Dermis blood vessel endothelial cell (primary cell): ENCODE measurements at regions not wholly inside any gene's neighbourhood (a gene's known extent, or its start where the extent isn't known, plus 50 kb on each side); places are given as distances from the start of the nearest gene placed in this dataset.
"Not testable (repeated sequence)": the region's sequence is repeated elsewhere in the genome, so short reads cannot be mapped to it uniquely, and the experiment has no call there.

Experiments
- DNase-seq: peaks from one replicate; pipeline ENCODE4 v3.0.0; 2010

DNA sequence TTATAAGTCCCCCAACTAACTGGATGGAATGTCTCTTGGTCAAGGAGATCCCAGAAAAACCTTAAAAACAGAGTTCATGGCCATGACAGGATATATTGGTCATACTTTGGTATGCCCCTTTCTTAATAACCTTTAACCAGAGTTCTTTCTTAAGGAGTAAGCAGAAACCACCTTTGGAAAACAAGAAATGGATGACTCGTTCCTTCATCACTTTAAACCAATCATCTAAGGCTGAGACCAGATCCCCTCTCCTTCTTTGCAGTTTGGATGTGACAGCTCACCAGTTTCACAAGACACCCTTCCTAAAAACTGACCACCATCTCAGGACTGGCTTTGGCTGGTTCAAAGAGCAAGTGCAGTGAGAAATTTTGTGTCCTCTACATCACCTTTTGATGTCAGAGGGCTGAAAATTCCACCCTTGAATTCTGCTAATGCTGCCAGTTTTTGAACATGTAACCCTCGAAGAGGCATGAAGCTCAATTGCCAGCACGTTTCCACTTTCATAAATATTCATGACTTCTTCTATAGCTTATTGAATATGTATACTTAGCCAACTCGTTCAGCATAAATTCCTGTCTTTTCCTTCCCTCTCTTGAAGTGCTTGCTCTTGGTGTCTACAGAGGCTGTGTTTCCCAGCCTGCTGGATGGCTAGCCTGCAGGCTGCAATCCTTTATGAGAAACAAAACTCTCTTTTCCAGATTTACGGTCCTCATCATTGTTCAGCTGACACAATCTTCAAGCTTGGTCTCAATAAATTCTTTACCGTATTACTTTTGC lies 1323.5 kb upstream of the TMEFF2 start:
- DNase-seq = no peak

DNA sequence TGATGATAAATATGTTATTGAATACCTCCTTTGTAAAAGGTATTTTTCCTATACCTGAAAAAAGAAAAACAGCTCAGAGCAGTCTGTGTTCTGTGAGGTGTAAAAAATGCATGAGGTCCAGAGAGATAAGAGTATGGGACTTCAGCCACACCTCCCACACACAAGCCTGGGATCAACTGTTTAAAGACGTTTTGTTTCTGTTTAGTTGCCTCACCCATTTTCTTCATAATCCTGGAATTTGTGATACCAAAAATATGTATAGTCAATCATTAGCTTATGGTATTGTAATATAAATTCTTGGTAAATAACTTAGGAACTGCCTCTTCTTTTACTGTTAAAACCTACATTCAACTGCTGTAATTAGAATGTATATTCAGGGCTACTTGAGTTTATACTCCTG lies 1322.9 kb upstream of the TMEFF2 start:
- DNase-seq = no peak

DNA sequence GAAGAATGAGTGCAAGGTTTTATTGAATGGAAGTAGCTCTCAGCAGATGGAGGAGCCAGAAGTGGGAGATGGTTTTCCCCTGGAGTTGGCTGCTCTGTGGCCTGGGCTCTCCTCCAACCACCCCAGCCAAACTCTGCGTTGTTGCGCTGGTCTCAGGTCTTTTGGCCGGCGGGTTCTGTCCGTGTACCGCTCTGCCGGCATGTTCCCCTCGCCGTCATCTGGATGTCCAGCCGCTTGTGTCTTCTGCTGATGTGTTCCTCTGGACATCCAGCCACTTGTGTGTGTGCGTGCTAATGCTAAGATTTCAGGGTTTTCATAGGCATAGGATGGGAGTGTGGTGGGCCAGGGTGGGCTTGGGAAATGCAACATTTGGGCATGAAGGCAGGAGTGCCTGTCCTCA lies 1311.3 kb upstream of the TMEFF2 start:
- DNase-seq = no peak

DNA sequence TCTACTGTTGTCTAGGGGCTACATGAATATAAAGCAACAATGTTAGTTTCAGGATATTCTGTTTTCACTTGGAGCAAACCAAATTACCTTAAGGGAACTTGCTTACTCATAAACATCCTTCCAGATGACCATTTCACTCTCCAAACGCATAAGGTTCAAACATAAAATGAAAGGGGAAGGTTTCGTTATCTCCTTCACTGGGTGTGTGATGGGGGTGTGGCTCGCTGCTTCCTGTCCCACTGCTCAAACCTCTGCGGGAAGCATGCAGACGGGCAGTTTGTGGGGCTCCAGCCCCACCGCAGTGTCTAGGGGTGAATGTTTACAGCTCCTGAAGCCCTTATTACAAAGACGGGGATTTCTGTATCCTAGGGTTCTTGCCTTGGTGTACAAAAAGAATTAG lies 1310.9 kb upstream of the TMEFF2 start:
- no peak for DNase-seq

DNA sequence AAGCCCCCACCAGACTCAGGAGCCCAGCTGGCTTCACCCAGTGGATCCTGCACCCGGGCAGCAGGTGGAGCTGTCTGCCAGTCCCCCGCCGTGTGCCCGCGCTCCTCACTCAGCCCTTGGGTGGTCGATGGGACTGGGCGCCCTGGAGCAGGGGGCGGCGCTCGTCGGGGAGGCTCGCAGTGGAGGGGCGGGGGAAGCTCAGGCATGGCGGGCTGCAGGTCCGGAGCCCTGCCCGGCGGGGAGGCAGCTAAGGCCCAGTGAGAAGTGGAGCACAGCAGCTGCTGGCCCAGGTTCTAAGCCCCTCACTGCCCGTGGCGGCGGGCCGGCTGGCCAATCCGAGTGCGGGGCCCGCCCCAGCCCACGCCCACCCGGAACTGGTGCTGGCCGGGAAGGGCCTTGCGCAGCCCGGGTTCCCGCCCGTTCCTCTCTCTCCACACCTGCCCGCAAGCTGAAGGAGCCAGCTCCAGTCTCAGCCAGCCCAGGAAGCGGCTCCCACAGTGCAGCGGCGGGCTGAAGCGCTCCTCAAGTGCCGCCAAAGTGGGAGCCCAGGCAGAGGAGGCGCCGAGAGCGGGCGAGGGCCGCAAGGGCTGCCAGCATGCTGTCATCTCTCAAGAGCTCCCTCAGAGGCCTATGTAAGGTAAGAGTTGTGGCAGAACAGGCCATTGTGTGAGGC lies 1307.8 kb upstream of the TMEFF2 start:
- DNase-seq = no peak

DNA sequence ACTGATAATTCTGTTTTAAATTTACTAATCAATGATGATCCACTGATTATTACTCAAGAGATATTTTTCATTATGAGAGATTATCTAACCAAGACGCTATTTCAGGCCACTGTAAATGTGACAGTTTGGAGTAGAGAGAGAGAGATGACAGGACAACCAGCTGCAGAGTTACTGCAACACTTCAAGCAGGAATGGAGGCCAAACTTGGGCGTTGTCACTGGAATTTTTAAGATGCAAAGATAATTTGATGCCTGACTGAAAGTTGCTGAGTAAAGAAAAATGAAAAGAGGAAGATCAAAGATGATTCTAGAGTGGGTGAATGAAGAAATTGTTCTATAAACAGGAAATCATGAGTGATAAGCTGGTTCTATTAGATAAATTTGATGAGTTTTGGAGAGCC lies 1302.1 kb upstream of the TMEFF2 start:
- DNase-seq = no peak

DNA sequence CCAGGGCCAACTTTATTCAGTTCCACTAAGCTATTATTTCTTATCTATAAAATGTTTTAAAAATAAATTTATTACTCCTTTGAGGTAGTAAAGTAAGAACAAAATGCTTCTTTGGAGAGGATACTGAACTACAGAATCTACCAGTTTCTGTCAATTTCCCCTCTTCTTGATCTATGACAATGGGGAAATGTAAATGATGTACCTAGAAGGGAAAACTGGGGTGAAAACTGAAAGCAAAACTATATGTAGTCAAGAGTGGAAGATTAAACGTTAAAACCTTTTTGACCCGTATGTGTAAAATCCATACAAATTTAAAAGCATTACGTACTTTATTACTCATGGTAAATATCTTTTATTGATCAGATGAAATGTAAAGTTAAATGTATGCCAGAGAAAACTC lies 1287.8 kb upstream of the TMEFF2 start:
- no peak for DNase-seq

DNA sequence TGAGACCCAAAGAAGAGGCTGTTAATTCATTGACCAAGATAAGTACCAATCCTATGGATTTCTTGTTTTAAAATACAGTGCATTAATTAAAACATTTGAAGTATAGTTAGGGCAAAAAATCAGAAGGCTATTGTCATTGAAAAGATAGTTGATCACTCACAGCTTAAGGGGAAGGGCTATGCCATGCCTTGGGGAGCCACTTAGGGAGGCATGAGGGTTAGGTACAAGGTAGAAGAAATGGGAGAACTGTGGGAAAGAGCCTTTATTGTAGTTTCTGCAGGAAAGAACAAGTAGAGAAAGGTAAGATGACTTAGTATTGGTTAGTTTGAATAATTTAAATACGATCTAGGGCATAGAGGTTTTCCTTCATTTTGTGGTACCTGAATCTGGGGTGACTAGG lies 1285.5 kb upstream of the TMEFF2 start:
- DNase-seq = no peak

DNA sequence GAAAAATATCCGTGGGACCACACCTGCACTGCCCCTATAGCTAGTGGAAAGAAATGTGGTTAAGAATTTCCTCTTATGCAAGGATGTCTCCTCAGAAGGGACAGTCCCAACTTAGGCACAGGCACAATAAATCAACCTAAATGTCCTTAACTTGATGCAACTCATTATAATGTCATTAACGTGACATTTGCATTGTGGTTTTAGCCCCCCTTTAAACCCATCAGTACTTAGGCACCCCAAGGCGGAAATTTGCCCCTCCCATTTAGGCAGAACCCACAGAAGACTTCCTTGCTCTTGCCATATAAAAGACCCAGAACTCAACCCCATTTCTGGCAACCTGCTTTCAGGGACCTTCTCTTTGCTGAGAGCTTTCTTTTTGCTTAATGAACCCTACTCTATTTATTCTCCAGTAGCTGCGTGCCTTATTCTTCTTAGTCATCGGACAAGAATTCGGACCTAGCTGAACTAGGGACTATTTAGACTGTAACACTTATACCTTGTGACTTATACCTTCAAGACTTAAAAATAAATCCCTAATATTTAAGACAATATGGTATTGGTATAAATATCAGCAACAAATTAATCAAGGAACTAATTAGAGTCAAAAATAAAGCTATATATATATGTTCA lies 1281.6 kb upstream of the TMEFF2 start:
- no peak for DNase-seq

DNA sequence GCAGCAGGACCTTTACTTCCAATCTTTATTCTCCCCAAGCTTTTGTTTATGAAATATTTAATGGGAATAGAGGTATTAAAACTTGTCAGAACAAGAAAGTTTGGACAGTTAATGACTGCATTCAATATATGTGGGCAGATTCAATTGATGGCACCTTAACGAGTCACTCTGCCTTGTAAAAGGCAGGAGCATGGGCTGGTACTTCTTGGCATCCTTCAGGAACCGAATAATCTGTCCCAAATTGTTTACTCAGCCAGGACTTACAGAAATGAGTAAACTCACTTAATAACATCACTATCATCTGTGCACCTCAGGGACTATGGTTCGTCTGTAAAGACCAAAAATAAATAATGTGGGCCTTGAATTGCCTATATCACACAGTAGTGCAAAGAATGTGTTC lies 1280.3 kb upstream of the TMEFF2 start:
- no peak for DNase-seq

DNA sequence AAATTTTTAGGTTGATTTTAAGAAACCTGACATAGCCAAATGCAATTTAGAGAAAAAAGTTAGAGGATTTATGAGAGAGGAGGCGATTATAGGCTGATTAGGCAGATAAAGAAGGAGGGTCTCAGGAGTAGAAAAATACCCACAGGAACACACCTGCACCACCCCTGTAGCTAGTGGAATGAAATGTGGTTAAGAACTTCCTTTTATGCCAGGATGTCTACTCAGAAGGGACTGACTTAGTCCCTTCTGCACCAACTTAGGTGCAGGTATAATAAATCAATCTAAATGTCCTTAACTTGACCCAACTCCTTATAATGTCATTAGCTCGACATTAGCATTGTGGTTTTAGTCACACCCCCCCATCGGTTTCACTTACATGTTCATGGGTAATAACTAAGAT lies 1274.5 kb upstream of the TMEFF2 start:
- DNase-seq = no peak

DNA sequence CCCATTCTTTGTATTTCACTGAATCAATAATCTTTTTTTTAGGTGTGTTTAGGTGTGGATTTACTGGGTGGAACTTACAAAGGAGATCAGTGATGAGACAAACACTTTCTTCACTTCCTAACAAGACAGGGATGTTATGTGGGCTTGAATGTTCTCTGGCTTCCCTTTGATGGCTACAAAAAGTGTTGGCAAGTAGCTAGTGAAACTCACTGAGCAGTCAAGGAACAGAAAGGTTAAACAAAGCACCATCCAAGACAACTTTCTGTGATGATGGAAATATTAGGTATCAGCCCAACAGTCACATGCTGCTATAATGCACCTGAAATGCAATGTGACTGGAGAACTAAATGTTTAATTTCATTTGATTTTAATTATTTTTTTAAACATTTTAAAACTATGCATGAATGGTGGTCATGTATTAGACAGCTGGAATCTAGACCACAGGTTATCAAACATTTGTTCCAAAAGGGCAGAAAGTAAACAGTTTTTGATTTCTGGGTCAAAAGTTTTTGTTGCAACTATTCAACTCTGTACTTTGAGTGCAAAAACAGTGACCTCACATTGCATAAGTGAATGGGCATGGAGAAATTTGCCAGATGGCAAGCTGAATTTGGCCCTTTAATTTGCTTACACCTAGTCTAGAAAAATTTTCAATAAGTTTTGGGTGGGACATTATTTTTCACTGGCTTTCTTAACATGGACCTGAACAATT lies 1272.7 kb upstream of the TMEFF2 start:
- DNase-seq = no peak

DNA sequence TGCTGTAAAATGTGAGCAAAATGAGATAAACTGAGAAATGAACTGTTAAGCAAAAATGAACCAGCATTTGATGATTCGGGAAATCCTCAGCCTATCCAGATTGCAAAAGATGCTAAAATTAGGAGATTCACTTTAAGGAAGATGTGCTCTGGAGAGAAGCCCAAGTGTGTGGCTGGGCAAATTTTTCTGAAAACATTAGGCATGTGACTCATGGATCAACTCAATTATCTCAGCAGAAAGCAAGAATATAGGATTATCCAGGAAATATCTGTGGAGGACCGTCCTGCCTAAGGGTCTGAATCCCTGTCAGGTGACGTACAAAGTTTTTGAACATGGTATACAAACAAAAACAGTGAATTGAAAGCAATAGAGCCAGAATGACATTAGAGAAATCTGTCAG lies 1268.3 kb upstream of the TMEFF2 start:
- no peak for DNase-seq

DNA sequence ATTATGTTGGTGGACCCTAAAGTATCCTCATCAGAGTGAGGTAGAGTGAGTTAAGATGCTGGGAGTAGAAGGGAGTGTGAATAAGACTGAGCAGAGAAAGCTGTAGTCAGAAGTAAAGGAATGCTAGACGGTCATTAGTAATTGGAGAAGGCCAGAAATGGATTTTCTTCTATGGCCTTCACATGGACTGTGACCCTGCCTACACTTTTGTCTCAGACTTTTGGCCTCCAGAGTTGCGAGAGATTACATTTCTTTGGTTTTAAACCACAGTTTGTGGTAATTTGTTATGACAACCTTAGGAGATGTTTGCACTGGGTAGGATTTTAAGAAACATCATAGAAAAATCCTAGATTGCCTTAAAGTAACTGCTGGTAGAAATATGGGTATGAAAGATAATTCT lies 1267.7 kb upstream of the TMEFF2 start:
- no peak for DNase-seq

DNA sequence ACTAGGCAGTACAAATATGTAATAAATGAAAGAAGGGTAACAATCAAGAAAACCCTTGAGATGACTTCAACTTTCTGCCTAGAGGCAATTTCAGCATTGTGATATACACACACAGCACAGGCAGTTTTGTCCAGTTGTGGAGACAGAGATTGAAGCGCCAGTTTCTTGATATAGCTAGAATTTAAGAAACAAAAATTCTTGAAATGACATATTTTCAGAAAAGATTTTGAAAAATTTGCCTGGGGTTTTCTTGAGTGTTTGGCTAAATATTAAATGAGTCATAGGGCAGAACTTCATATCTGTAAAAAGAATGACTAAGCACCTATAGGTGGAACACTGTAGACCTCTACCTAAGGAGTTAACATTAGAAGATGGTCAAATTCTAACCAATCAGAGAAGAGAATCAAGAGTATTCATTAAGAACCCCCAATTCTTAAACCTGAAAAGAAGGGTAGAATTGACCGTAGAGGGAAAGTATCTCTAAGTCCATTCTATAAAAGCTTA lies 1266.8 kb upstream of the TMEFF2 start:
- no peak for DNase-seq

DNA sequence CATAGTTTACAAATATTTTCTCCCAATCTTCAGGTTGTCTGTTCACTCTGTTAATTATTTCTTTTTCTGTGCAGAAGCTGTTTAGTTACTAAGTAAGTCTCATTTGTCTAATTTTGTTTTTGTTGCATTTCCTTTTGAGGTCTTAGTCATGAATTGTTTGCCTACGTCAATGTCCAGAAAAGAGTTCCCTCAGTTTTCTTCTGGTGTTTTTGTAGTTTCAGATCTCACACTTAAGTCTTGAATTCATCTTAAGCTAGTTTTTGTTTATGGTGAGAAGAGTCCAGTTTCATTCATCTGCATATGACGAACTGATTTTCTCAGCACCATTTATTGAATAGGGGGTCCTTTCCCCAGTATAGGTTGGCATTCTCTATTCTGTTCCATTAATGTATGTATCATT lies 1252.2 kb upstream of the TMEFF2 start:
- no peak for DNase-seq

DNA sequence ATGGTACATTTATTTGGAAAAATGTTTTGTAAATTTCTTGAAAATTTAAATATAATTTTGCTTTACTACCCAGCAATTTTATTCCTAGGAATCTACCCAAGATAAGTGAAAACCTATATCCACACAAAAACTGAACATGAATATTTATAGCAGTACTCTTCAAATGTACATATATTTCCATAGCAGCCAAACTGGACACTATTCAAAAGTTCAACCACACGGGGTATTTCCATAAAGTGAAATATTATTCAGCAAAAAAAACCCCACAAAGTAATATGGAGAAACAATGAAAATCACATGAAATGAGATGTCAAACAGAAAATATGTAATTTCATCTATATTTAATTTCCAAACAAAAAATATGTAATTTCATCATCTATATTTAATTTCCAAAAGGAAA lies 1247.6 kb upstream of the TMEFF2 start:
- DNase-seq = no peak

DNA sequence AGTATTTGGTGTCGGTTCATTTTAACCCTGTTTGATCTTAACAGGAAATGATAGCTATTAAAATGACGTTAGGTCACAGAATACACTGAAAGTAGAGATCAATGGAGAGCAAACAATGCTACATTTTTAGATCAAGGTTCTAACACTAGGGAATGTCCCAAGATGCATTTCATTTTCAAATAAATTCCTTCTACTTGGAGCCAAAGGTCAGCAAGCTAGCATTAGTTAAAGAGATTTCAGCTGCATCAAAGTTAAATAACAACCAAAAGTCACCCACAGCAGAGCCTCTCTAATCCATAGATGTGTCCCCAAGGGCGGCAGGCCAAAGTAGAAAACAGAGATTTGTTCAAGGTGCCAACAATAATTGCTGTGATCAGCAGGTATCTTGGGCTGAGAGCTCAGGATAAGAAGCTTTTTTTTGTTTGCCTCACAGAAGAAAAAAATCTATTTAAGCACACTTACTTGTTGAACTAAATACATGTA lies 1233.6 kb upstream of the TMEFF2 start:
- no peak for DNase-seq

DNA sequence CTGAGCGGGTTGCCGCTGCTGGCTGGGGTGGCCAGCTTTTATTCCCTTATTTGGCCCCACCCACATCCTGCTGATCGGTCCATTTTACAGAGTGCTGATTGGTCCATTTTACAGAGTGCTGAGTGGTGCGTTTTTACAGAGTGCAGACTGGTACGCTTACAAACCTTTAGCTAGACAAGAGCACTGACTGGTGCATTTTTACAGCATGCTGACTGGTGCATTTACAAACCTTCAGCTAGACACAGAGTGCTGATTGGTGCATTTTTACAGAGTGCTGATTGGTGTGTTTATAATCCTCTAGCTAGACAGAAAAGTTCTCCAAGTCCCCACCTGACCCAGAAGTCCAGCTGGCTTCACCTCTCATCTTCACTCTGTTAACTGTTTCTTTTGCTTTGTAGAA lies 1217.6 kb upstream of the TMEFF2 start:
- DNase-seq = not testable (repeated sequence)

DNA sequence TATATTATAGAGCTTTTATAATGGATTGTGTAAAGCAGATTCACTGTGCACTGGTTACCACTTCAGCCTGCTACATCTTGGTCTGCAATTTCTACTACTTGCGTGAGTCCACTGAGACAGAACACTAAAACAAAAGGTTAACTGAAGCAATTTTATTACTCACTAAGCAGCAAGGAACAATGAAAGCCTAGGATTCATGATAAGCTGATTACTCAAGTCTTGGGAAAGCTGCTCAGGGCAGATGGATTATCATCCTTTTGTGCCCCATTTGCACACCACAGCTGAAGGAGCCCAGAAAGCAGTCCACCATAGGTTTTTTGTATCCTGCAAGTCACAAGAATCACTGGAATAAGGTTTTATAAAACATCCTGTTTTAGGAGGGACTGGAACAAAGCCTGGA lies 1215.2 kb upstream of the TMEFF2 start:
- DNase-seq = no peak

DNA sequence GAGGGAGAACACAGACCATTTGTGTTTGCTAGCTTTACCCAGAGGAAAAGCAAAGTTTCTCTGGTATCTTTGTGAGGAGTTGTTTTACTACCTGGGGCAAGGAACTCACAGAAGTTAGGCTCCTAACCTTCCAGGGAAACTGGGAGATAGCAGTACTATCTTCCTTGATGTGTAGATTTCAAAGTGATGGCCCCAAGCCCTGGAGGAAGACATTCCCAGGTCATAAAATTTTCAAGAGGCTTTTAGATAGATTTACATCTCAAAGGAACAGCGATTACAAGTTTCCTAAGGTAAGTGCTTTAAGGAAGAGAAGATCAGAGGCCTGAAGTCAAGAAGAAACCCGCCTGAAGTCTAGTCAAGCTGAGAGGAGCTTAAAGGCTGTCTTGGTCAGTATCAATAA lies 1187.8 kb upstream of the TMEFF2 start:
- DNase-seq = no peak

DNA sequence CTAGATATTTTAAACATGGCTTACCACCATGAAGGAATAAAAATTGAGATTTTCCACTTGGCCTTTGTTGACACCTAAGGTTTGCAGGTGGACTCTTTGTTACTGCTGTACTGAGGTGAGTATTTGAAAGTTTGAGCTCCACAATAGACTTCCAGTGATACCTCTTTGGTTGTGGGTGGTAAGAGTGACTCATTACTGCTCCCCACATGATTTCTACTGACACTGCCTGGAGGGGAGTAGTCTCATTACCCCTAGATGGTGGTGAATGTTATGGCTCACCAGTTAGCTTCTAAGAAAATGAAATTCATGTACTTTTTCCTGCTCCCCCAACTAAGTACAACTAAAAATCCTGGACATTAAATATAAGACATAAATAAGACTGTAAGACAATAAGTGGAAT lies 1183.1 kb upstream of the TMEFF2 start:
- DNase-seq = no peak

DNA sequence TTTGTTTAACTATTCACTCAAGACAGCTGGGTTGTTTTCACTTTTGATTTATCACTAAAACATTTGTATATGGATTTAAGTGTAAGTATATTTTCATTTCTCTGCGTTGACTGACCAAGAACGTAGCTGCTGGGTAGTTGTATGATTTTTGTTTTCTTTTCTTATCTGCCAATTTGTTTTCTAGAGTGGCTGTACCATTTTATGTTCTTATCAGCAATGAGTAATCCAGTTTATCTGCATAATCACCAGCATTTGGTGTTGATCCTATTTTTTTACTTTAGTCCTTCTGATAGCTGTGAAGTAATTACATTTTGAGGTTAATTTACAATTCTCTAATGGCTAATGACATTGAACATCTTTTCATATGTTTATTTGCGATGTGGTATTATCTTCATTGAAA lies 1178.4 kb upstream of the TMEFF2 start:
- DNase-seq = no peak
